HG02759 (cell line): ENCODE measurements at regions not wholly inside any gene's neighbourhood (a gene's known extent, or its start where the extent isn't known, plus 50 kb on each side); places are given as distances from the start of the nearest gene placed in this dataset.
"Not testable (repeated sequence)": the region's sequence is repeated elsewhere in the genome, so short reads cannot be mapped to it uniquely, and the experiment has no call there.

Source experiments
- ATAC-seq: cut with Tn5 transposase; IDR thresholded peaks from one replicate; pipeline ENCODE4 v1.9.1; 2021; ENCODE audit warnings: mild to moderate bottlenecking, moderate library complexity; ENCODE audit not compliant: unreplicated experiment

GRCh38 chr10:121262774-121263430, 335.3 kb downstream of the FGFR2 start:
- ATAC-seq, result no peak

- no peak for ATAC-seq
Observed at GRCh38 chr10:121263431-121263783, 334.8 kb downstream of the FGFR2 start.

GRCh38 chr10:121265360-121266123, 332.7 kb downstream of the FGFR2 start:
- ATAC-seq, result no peak

GRCh38 chr10:121266370-121266769, 331.9 kb downstream of the FGFR2 start:
- ATAC-seq, result no peak

GRCh38 chr10:121267236-121268003, 330.8 kb downstream of the FGFR2 start:
- ATAC-seq, result no peak

- no peak for ATAC-seq
Observed at GRCh38 chr10:121268363-121268762, 329.9 kb downstream of the FGFR2 start.

- ATAC-seq, result no peak
Observed at GRCh38 chr10:121268863-121269432, 329.3 kb downstream of the FGFR2 start.

- ATAC-seq, result no peak
Observed at GRCh38 chr10:121270906-121271305, 327.3 kb downstream of the FGFR2 start.

GRCh38 chr10:121276046-121276445, 322.2 kb downstream of the FGFR2 start:
- ATAC-seq, result no peak

GRCh38 chr10:121276822-121277221, 321.4 kb downstream of the FGFR2 start:
- no peak for ATAC-seq

GRCh38 chr10:121278386-121278785, 319.9 kb downstream of the FGFR2 start:
- ATAC-seq, result not testable (repeated sequence)

- no peak for ATAC-seq
Observed at GRCh38 chr10:121281576-121281975, 316.7 kb downstream of the FGFR2 start.

GRCh38 chr10:121282264-121282663, 316.0 kb downstream of the FGFR2 start:
- ATAC-seq, result no peak

- ATAC-seq, result no peak
Observed at GRCh38 chr10:121282797-121283515, 315.3 kb downstream of the FGFR2 start.

GRCh38 chr10:121284936-121285335, 313.3 kb downstream of the FGFR2 start:
- ATAC-seq, result no peak

- ATAC-seq, result no peak
Observed at GRCh38 chr10:121285406-121286196, 312.6 kb downstream of the FGFR2 start.

GRCh38 chr10:121288011-121288410, 310.2 kb downstream of the FGFR2 start:
- no peak for ATAC-seq

GRCh38 chr10:121288864-121289661, 309.2 kb downstream of the FGFR2 start:
- no peak for ATAC-seq

GRCh38 chr10:121289800-121290199, 308.4 kb downstream of the FGFR2 start:
- ATAC-seq, result no peak
